MG63 (cell line): ENCODE measurements at regions not wholly inside any gene's neighbourhood (a gene's known extent, or its start where the extent isn't known, plus 50 kb on each side); places are given as distances from the start of the nearest gene placed in this dataset.
"Not testable (repeated sequence)": the region's sequence is repeated elsewhere in the genome, so short reads cannot be mapped to it uniquely, and the experiment has no call there.

Experiments
- DNase-seq: peaks from one replicate; pipeline ENCODE4 v3.0.0-alpha.2; 2020
- H3K27me3 ChIP-seq: fragments of 250-450 bp; sonication (Bioruptor Pico); 2 replicates; pipeline ENCODE4 v1.5.1; 2020; ENCODE audit warnings: mild to moderate bottlenecking, moderate library complexity
- H3K36me3 ChIP-seq: fragments of 250-450 bp; sonication (Bioruptor Pico); 2 replicates; pipeline ENCODE4 v1.5.1; 2020; ENCODE audit warnings: mild to moderate bottlenecking, moderate library complexity
- H3K4me3 ChIP-seq: fragments of 250-450 bp; sonication (Bioruptor Pico); 2 replicates; pipeline ENCODE4 v1.5.1; 2020; ENCODE audit warnings: mild to moderate bottlenecking, moderate library complexity
- H3K9me3 ChIP-seq: fragments of 250-450 bp; sonication (Bioruptor Pico); 2 replicates; pipeline ENCODE4 v1.5.1; 2020; ENCODE audit warnings: mild to moderate bottlenecking, moderate library complexity

DNA sequence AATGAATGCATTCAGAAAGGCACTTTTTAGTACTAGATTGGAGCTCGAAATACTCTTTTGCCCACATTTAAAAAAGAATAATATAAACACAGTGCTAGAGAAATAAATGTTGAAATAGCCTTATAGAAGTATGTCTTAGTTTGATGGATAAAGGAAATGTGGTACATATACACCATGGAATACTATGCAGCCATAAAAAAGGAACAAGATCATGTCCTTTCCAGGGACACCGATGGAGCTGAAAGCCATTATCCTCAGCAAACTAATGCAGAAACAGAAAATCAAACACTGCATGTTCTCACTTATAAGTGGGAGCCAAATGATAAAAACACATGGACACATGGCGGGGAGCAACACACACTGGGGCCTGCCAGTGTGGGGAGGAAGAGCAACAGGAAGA lies 135.0 kb downstream of the HNMT start:
- not testable (repeated sequence) for DNase-seq, H3K4me3 ChIP-seq, H3K36me3 ChIP-seq, H3K9me3 ChIP-seq, H3K27me3 ChIP-seq

DNA sequence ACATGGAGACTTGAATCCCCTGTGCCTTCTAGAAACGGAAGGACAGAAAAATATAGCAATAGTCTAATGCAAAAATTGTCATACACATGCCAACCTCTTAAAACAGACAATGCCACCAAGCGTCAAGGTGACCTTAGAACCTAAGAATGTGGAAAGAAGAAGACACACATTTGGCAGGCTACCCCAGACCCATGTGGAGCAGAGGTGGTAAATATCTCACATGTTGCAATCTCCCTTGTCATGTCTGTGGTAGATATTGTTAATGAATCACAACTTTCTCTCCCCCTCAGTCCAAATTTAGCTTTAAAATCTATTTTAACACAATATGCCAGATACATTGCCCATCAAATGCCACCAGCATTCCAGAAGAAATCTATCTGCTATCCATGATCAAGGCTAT lies 137.4 kb downstream of the HNMT start:
- no peaks in the 10 kb centered on the region; the same call in 1 of the 2 replicates for H3K36me3 ChIP-seq
- H3K9me3 ChIP-seq: no peaks in the 10 kb centered on the region
- no peaks in the 10 kb centered on the region for H3K27me3 ChIP-seq
- no peak overlapping the region for H3K4me3 ChIP-seq
- DNase-seq: no peak

DNA sequence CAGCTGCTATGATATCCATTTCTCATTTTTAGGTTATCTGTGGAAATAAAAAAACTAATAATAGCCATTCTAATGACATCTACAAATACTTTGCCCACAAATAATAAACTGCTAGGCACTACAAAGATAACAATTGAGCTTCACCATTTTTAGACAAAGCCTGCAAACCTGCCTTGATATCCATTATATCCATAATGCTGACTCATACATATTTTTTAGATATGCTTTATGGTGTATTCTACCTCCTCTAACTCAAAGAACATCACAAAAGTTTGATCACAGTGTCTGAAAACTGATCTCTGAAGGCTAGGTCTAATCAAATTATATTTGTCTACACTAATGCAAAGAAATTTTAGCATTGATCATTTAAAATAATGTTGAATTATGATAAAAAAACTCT lies 138.4 kb downstream of the HNMT start:
- no peaks in the 10 kb centered on the region for H3K27me3 ChIP-seq
- no peaks in the 10 kb centered on the region; the same call in 1 of the 2 replicates for H3K36me3 ChIP-seq
- no peak for DNase-seq
- no peak overlapping the region for H3K4me3 ChIP-seq
- no peaks in the 10 kb centered on the region for H3K9me3 ChIP-seq

GRCh38 chr2:138103156-138103555 lies 138.9 kb downstream of the HNMT start:
- H3K4me3 ChIP-seq: no peak overlapping the region
- H3K36me3 ChIP-seq: no peaks in the 10 kb centered on the region; the same call in 1 of the 2 replicates
- no peak for DNase-seq
- H3K27me3 ChIP-seq: no peaks in the 10 kb centered on the region
- H3K9me3 ChIP-seq: no peaks in the 10 kb centered on the region

- DNase-seq: no peak
- Histone ChIP-seq H3K4me3 (no peak overlapping the region), H3K27me3 (no peaks in the 10 kb centered on the region), H3K36me3 (no peaks in the 10 kb centered on the region; the same call in 1 of the 2 replicates), H3K9me3 (no peaks in the 10 kb centered on the region)
Observed at GRCh38 chr2:138104071-138104470, 139.8 kb downstream of the HNMT start.

GRCh38 chr2:138105358-138105757 lies 141.1 kb downstream of the HNMT start:
- peaks cover under 1% of the 10 kb centered on the region; the same call in 1 of the 2 replicates for H3K9me3 ChIP-seq

GRCh38 chr2:138106606-138107005 lies 142.3 kb downstream of the HNMT start:
- DNase-seq: no peak
- peaks cover 6% of the 10 kb centered on the region for H3K9me3 ChIP-seq
- no peaks in the 10 kb centered on the region for H3K27me3 ChIP-seq
- no peak overlapping the region for H3K4me3 ChIP-seq
- no peaks in the 10 kb centered on the region; the same call in 1 of the 2 replicates for H3K36me3 ChIP-seq

More at GRCh38 chr2:138105358-138105757, 141.1 kb downstream of the HNMT start:
- no peak overlapping the region for H3K4me3 ChIP-seq
- H3K36me3 ChIP-seq: no peaks in the 10 kb centered on the region; the same call in 1 of the 2 replicates
- DNase-seq: no peak
- no peaks in the 10 kb centered on the region for H3K27me3 ChIP-seq

DNA sequence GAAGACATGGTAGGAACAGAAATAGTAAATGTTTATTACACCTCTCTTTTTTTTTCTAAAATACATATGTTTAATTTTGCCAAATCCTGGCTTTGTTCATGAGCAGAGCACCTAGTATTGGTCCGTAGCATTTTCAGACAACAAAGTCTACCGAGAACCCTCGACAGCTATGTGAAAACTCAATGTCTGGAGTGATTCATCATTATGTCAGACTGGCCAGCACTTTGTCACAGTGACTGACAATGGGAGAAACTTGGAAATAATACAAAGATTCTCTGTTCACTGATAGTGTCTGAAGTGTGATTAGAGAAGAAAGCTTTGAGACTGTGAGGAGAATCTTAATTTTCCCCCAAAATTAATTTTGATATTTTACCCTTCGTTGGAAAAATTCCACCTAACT lies 143.0 kb downstream of the HNMT start:
- Histone ChIP-seq H3K9me3 (peaks cover 12% of the 10 kb centered on the region), H3K27me3 (no peaks in the 10 kb centered on the region), H3K36me3 (no peaks in the 10 kb centered on the region; the same call in 1 of the 2 replicates), H3K4me3 (no peak overlapping the region)
- no peak for DNase-seq

DNA sequence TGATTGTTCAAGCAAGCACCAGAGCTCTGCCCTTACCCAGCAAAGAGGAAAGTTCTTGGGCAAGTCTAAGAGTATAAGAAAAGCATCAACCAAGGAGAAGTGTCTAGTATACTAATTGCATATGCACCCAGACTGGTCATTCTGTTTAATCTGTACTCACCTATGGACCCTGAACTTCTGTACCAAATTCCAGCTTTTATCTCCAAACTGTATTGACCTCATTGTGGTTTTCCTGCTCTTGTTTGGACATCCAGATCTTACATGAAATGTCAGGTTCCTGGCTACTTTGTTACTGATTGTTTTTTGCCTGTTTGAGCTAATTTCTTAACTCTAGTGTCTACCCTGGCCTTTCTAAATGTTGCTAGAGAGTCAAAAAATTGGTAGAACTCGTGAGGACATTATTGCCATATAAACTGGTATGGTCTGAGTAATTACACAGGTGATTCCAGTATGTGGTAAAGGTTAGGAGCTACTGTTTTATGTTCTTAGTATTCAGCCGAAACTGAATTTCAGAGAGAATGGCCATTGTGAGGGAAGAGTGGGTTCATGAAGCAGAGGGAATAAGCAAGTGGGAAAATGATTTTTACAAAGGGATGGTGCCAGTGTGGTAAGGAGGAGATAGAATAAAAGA lies 146.3 kb downstream of the HNMT start:
- DNase-seq: no peak
- Histone ChIP-seq H3K27me3 (no peaks in the 10 kb centered on the region), H3K36me3 (no peaks in the 10 kb centered on the region; the same call in 1 of the 2 replicates), H3K9me3 (peaks cover 13% of the 10 kb centered on the region), H3K4me3 (no peak overlapping the region)

GRCh38 chr2:138112536-138112935 lies 148.3 kb downstream of the HNMT start:
- H3K27me3 ChIP-seq: no peaks in the 10 kb centered on the region
- peak; percentile 42 for DNase-seq
- H3K36me3 ChIP-seq: no peaks in the 10 kb centered on the region
- H3K4me3 ChIP-seq: no peak overlapping the region
- peaks cover 13% of the 10 kb centered on the region for H3K9me3 ChIP-seq

- no peak for DNase-seq
- no peaks in the 10 kb centered on the region for H3K27me3 ChIP-seq
- H3K9me3 ChIP-seq: peaks cover 13% of the 10 kb centered on the region
- no peak overlapping the region for H3K4me3 ChIP-seq
- H3K36me3 ChIP-seq: no peaks in the 10 kb centered on the region
Observed at GRCh38 chr2:138113871-138114525, 149.7 kb downstream of the HNMT start.

GRCh38 chr2:138115666-138116065 lies 151.4 kb downstream of the HNMT start:
- Histone ChIP-seq H3K36me3 (no peaks in the 10 kb centered on the region), H3K9me3 (peaks cover 11% of the 10 kb centered on the region), H3K27me3 (no peaks in the 10 kb centered on the region), H3K4me3 (no peak overlapping the region)
- no peak for DNase-seq

DNA sequence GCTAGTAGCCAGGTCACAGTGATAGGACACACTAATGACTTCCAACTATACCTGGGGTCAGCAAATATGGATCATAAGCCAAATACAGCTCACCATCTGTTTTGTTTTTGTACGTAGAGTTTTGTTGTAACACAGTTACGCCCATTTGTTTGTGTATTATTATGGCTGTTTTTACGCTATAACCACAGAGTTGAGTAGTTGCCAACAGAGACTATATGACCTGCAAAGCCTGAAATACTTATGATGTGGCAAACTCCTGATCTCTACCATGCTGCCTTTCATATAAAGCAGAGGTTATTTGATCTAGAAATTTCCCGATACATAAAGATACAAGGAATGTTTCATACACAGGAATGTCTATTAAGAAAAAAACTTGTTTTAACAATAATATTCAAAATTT lies 152.2 kb downstream of the HNMT start:
- Histone ChIP-seq H3K36me3 (no peaks in the 10 kb centered on the region), H3K9me3 (peaks cover 7% of the 10 kb centered on the region), H3K27me3 (no peaks in the 10 kb centered on the region), H3K4me3 (no peak overlapping the region)
- DNase-seq: no peak

- Histone ChIP-seq H3K4me3 (no peak overlapping the region), H3K27me3 (no peaks in the 10 kb centered on the region), H3K9me3 (no peaks in the 10 kb centered on the region), H3K36me3 (no peaks in the 10 kb centered on the region)
- DNase-seq: no peak
Observed at GRCh38 chr2:138121666-138122661, 157.7 kb downstream of the HNMT start.

DNA sequence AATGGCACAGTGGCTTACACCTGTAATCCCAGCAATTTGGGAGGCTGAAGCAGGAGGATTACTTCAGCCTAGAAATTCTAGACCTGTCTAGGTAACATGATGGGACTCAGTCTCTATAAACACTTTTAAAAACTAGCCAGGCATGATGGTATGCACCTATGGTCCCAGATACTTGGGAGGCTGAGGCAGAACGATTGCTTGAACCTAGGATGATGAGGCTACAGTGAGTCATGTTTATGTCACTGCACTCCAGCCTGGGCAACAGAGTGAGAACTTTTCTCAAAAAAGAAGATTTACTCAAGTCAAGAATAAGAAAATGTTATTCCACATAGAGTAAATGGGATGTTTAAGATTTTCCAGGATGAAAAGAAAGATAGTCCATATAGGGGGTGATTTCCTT lies 158.6 kb downstream of the HNMT start:
- Histone ChIP-seq H3K27me3 (no peaks in the 10 kb centered on the region), H3K9me3 (no peaks in the 10 kb centered on the region), H3K36me3 (no peaks in the 10 kb centered on the region), H3K4me3 (no peak overlapping the region)
- DNase-seq: no peak

DNA sequence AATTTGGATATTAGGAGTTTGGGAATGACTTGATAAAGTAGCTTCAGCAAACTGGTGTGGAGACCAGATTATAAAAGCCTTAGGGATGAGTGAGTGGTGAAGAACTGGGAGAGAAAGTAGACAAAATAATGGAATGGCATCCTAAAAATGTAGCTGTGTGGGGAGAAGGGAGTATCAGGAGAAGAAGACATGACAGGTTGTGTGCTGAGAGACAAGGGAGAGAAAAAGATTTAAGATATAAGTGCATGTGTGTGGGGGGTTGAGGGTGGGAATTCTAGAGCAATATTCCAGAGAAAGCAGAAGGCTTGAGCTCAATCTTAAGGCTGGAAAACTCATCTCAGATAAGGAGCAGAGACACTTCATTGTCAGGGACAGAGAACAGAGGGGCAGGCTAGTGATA lies 159.5 kb downstream of the HNMT start:
- H3K9me3 ChIP-seq: no peaks in the 10 kb centered on the region
- no peak overlapping the region for H3K4me3 ChIP-seq
- no peaks in the 10 kb centered on the region for H3K36me3 ChIP-seq
- no peaks in the 10 kb centered on the region for H3K27me3 ChIP-seq
- no peak for DNase-seq

- DNase-seq: no peak
- Histone ChIP-seq H3K36me3 (no peaks in the 10 kb centered on the region), H3K9me3 (no peaks in the 10 kb centered on the region), H3K4me3 (no peak overlapping the region), H3K27me3 (no peaks in the 10 kb centered on the region)
Observed at GRCh38 chr2:138124521-138124920, 160.2 kb downstream of the HNMT start.
